ENCODE measurements at regions not wholly inside any gene's neighbourhood (a gene's known extent, or its start where the extent isn't known, plus 50 kb on each side); places are given as distances from the start of the nearest gene placed in this dataset.

- DNase-seq (no peak), ATAC-seq (ENCODE audit: insufficient read depth, low read depth) (no peak)
- H3K9me3 ChIP-seq (ENCODE audit: insufficient read depth, low read length, severe bottlenecking): no peaks in the 10 kb centered on the region
- H2AFZ ChIP-seq (ENCODE audit: low read depth, low read length): no peak overlapping the region
- H3K4me1 ChIP-seq (ENCODE audit: insufficient read depth, low read length): peaks cover 9% of the 10 kb centered on the region; the same call in 1 of the 2 replicates
- H3K27ac ChIP-seq (ENCODE audit: low read length): no peak overlapping the region
- H3K27me3 ChIP-seq (ENCODE audit: insufficient read depth, low read length, poor library complexity): no peaks in the 10 kb centered on the region
- H3K4me2 ChIP-seq (ENCODE audit: insufficient read depth, low read length): no peak overlapping the region
- no peaks in the 10 kb centered on the region for H3K79me2 ChIP-seq (ENCODE audit: insufficient read depth, low read length)
- H3K36me3 ChIP-seq (ENCODE audit: insufficient read depth, low read length): no peaks in the 10 kb centered on the region
- no peak overlapping the region for H3K4me3 ChIP-seq (ENCODE audit: low read depth in 1 of 2, low read length in 2 of 2)
- TF ChIP-seq CTCF (IDR thresholded peaks at IDR 0.05; ENCODE audit: borderline replicate concordance, extremely low read depth, low read length, poor library complexity, severe bottlenecking) (no peak), EZH2 (IDR thresholded peaks at IDR 0.05; ENCODE audit: borderline replicate concordance, low read depth, low read length, severe bottlenecking) (no peak)
- no peak overlapping the region for H3K9ac ChIP-seq (ENCODE audit: low read depth, low read length)
- H4K20me1 ChIP-seq (ENCODE audit: insufficient read depth, low read length): no peaks in the 10 kb centered on the region
These were observed 106.2 kb upstream of the TLR4 start for GRCh38 chr9:117597977-117598376.

GRCh38 chr9:117596678-117597077 lies 107.5 kb upstream of the TLR4 start:
- H4K20me1 ChIP-seq (ENCODE audit: insufficient read depth, low read length): no peaks in the 10 kb centered on the region
- no peak for DNase-seq
- no peaks in the 10 kb centered on the region for H3K9me3 ChIP-seq (ENCODE audit: insufficient read depth, low read length, severe bottlenecking)
- no peak overlapping the region for H3K4me2 ChIP-seq (ENCODE audit: insufficient read depth, low read length)
- no peak overlapping the region for H3K9ac ChIP-seq (ENCODE audit: low read depth, low read length)
- no peaks in the 10 kb centered on the region for H3K79me2 ChIP-seq (ENCODE audit: insufficient read depth, low read length)
- no peak overlapping the region; the same call in 1 of the 2 replicates for H2AFZ ChIP-seq (ENCODE audit: low read depth, low read length)
- H3K36me3 ChIP-seq (ENCODE audit: insufficient read depth, low read length): no peaks in the 10 kb centered on the region
- H3K27ac ChIP-seq (ENCODE audit: low read length): no peak overlapping the region
- no peaks in the 10 kb centered on the region for H3K27me3 ChIP-seq (ENCODE audit: insufficient read depth, low read length, poor library complexity)
- peaks cover 9% of the 10 kb centered on the region; the same call in 1 of the 2 replicates for H3K4me1 ChIP-seq (ENCODE audit: insufficient read depth, low read length)
- no peak for ATAC-seq (ENCODE audit: insufficient read depth, low read depth)
- H3K4me3 ChIP-seq (ENCODE audit: low read depth in 1 of 2, low read length in 2 of 2): no peak overlapping the region
- TF ChIP-seq CTCF (IDR thresholded peaks at IDR 0.05; ENCODE audit: borderline replicate concordance, extremely low read depth, low read length, poor library complexity, severe bottlenecking) (no peak), EZH2 (IDR thresholded peaks at IDR 0.05; ENCODE audit: borderline replicate concordance, low read depth, low read length, severe bottlenecking) (no peak)

DNA sequence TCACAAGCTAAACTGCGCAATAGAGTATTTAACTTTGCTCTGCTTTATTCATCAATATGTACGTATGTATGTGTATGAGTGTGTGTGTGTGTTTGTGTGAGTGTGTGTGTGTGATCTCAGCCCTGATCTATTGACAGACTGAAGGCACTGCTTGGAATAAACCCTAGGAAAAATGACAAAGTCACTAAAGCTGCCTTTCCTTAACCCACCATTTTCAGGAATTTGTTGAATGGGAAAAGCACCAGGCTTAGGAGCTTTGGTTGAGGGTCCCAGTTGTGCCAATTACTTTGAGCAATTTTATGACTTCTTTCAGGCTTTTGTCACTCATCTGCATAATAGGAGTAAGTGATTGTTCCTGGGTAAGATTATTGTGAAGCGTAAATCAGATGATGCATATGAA lies 108.6 kb upstream of the TLR4 start:
- Histone ChIP-seq H3K36me3 (ENCODE audit: insufficient read depth, low read length) (no peaks in the 10 kb centered on the region), H3K4me2 (ENCODE audit: insufficient read depth, low read length) (no peak overlapping the region), H3K4me1 (ENCODE audit: insufficient read depth, low read length) (peaks cover 9% of the 10 kb centered on the region; the same call in 1 of the 2 replicates), H3K9me3 (ENCODE audit: insufficient read depth, low read length, severe bottlenecking) (no peaks in the 10 kb centered on the region), H3K27ac (ENCODE audit: low read length) (no peak overlapping the region), H3K4me3 (ENCODE audit: low read depth in 1 of 2, low read length in 2 of 2) (no peak overlapping the region), H3K9ac (ENCODE audit: low read depth, low read length) (no peak overlapping the region), H3K27me3 (ENCODE audit: insufficient read depth, low read length, poor library complexity) (no peaks in the 10 kb centered on the region), H4K20me1 (ENCODE audit: insufficient read depth, low read length) (no peaks in the 10 kb centered on the region), H3K79me2 (ENCODE audit: insufficient read depth, low read length) (no peaks in the 10 kb centered on the region), H2AFZ (ENCODE audit: low read depth, low read length) (no peak overlapping the region)
- no peak for DNase-seq
- no peak for ATAC-seq (ENCODE audit: insufficient read depth, low read depth)
- TF ChIP-seq CTCF (IDR thresholded peaks at IDR 0.05; ENCODE audit: borderline replicate concordance, extremely low read depth, low read length, poor library complexity, severe bottlenecking) (no peak), EZH2 (IDR thresholded peaks at IDR 0.05; ENCODE audit: borderline replicate concordance, low read depth, low read length, severe bottlenecking) (no peak)

DNA sequence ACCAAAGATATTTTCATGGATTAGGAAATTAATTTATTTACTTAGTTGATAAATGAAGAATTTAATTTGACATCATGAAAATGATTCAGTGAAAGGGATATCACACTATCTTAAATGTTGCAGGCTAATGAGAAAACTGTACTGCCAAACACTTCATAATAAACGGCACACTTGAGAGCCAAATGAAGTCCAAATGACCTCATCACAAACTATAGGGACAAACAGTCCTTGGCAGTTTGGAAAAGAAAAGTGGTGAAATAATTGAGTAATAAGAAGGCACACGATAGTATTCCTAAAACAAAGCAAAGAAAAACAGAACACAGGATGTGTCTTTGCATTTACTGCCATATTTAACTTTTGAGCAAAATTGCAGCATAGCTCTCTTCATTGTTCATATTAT lies 116.9 kb upstream of the TLR4 start:
- no peaks in the 10 kb centered on the region for H3K4me1 ChIP-seq (ENCODE audit: insufficient read depth, low read length)
- DNase-seq: no peak
- no peaks in the 10 kb centered on the region for H3K79me2 ChIP-seq (ENCODE audit: insufficient read depth, low read length)
- no peaks in the 10 kb centered on the region for H3K36me3 ChIP-seq (ENCODE audit: insufficient read depth, low read length)
- no peak for ATAC-seq (ENCODE audit: insufficient read depth, low read depth)
- no peak overlapping the region for H3K4me2 ChIP-seq (ENCODE audit: insufficient read depth, low read length)
- no peak overlapping the region for H3K27ac ChIP-seq (ENCODE audit: low read length)
- H3K4me3 ChIP-seq (ENCODE audit: low read depth in 1 of 2, low read length in 2 of 2): no peak overlapping the region
- H4K20me1 ChIP-seq (ENCODE audit: insufficient read depth, low read length): no peaks in the 10 kb centered on the region
- H3K9ac ChIP-seq (ENCODE audit: low read depth, low read length): no peak overlapping the region
- no peak overlapping the region for H2AFZ ChIP-seq (ENCODE audit: low read depth, low read length)
- no peaks in the 10 kb centered on the region for H3K27me3 ChIP-seq (ENCODE audit: insufficient read depth, low read length, poor library complexity)
- TF ChIP-seq EZH2 (IDR thresholded peaks at IDR 0.05; ENCODE audit: borderline replicate concordance, low read depth, low read length, severe bottlenecking) (no peak), CTCF (IDR thresholded peaks at IDR 0.05; ENCODE audit: borderline replicate concordance, extremely low read depth, low read length, poor library complexity, severe bottlenecking) (no peak)
- no peaks in the 10 kb centered on the region for H3K9me3 ChIP-seq (ENCODE audit: insufficient read depth, low read length, severe bottlenecking)
